ENCODE measurements at regions not wholly inside any gene's neighbourhood (a gene's known extent, or its start where the extent isn't known, plus 50 kb on each side); places are given as distances from the start of the nearest gene placed in this dataset.

DNA sequence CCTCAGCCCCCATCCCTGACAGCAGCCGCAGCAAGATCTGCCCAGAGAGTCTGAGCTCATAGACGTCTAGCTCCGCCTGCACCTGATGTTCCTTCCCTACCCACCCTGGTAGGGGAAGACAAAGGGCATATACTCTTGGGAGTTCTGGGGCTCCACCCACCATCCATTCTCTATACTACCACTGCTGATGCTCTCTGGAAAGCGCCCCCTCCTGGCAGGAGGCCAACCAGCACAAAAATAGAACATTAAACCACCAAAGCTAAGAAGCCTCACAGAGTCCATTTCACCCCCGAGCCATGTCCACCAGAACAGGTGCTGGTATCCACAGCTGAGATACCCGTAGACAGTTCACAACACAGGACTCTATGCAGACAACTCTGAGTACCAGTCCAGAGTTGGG lies 662.6 kb upstream of the FAM98A start:
- Histone ChIP-seq H3K36me3 (ENCODE audit: control insufficient read depth, insufficient read depth, low read length) (no peaks in the 10 kb centered on the region), H3K4me1 (no peaks in the 10 kb centered on the region), H3K9me3 (no peaks in the 10 kb centered on the region; the same call in 1 of the 2 replicates), H3K27me3 (replicated peaks; ENCODE audit: control insufficient read depth, insufficient read depth, low read length) (no peaks in the 10 kb centered on the region), H3K4me3 (ENCODE audit: low read depth, low read length) (no peak overlapping the region)
- no peak for DNase-seq
- Mint-ChIP-seq H3K4me1 (ENCODE audit: low read depth, unreplicated experiment) (no peaks in the 10 kb centered on the region), H3K27ac (ENCODE audit: unreplicated experiment) (no peak overlapping the region), H3K36me3 (ENCODE audit: insufficient read depth, unreplicated experiment) (no peaks in the 10 kb centered on the region), H3K4me3 (ENCODE audit: unreplicated experiment) (no peak overlapping the region), H3K27me3 (ENCODE audit: insufficient read depth, unreplicated experiment) (no peaks in the 10 kb centered on the region), H3K9me3 (ENCODE audit: unreplicated experiment) (peaks cover 9% of the 10 kb centered on the region)
- TF ChIP-seq, protein P1, sequence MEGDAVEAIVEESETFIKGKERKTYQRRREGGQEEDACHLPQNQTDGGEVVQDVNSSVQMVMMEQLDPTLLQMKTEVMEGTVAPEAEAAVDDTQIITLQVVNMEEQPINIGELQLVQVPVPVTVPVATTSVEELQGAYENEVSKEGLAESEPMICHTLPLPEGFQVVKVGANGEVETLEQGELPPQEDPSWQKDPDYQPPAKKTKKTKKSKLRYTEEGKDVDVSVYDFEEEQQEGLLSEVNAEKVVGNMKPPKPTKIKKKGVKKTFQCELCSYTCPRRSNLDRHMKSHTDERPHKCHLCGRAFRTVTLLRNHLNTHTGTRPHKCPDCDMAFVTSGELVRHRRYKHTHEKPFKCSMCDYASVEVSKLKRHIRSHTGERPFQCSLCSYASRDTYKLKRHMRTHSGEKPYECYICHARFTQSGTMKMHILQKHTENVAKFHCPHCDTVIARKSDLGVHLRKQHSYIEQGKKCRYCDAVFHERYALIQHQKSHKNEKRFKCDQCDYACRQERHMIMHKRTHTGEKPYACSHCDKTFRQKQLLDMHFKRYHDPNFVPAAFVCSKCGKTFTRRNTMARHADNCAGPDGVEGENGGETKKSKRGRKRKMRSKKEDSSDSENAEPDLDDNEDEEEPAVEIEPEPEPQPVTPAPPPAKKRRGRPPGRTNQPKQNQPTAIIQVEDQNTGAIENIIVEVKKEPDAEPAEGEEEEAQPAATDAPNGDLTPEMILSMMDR (IDR thresholded peaks at IDR 0.05; ENCODE audit: insufficient read depth in 1 of 2, low read depth in 1 of 2, low read length in 1 of 2, severe bottlenecking in 1 of 2, unreplicated experiment in 1 of 2): no peak
- no TSS peak for BruUV-seq (replicated peaks)
- intact Hi-C loops (cut with micrococcal nuclease; ENCODE audit: unreplicated experiment): loop anchor here (5.0 kb wide), 1 partner anchor 164 kb away; no protein-coding TSS in a partner anchor
- ChIA-PET POLR2A (no interaction called here), CTCF (interaction anchor here (0.5 kb wide), 1 partner anchor 33 kb away, joined by 3 read pairs; no protein-coding TSS in a partner anchor)

DNA sequence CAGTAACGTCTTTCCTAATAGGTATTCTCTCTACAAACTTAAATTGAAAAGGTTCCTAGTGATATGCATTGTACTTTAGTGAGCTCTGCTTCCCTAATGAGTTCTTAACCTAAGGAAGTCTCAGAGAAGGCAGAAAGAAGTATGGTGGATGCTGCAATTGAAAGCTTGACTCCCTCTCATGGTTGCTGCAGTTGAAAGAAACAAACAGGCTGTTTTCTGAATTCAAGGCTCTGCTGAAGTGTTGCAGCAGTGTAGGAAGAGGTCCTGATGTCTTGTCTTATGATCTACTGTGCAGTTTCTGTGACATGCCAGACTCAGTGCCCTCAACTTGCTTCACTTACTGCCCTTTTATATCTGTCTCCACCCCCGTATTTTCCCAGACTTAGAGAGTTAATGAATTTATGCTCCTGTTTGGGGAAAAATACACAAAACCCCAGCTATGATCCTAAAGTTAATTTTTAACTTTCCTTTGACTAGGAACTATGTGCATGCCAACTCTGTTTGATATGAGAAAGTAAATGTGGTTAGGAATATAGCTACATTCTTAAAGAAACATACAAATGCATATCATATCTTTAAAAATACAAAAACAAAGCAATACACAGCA lies 655.3 kb upstream of the FAM98A start:
- BruUV-seq (replicated peaks): no TSS peak
- Histone ChIP-seq H3K9me3 (no peaks in the 10 kb centered on the region), H3K4me1 (no peaks in the 10 kb centered on the region), H3K4me3 (ENCODE audit: low read depth, low read length) (no peak overlapping the region), H3K27me3 (replicated peaks; ENCODE audit: control insufficient read depth, insufficient read depth, low read length) (no peaks in the 10 kb centered on the region), H3K36me3 (ENCODE audit: control insufficient read depth, insufficient read depth, low read length) (no peaks in the 10 kb centered on the region)
- DNase-seq: no peak
- no peak overlapping the region for H3K27ac Mint-ChIP-seq (ENCODE audit: unreplicated experiment)
- intact Hi-C loops (cut with micrococcal nuclease; ENCODE audit: unreplicated experiment): no loop called here
- CTCF ChIA-PET: no interaction called here
- H3K27me3 Mint-ChIP-seq (ENCODE audit: insufficient read depth, unreplicated experiment): peaks cover 3% of the 10 kb centered on the region
- H3K4me3 Mint-ChIP-seq (ENCODE audit: unreplicated experiment): no peak overlapping the region
- TF ChIP-seq, protein P1 (IDR thresholded peaks at IDR 0.05; ENCODE audit: insufficient read depth in 1 of 2, low read depth in 1 of 2, low read length in 1 of 2, severe bottlenecking in 1 of 2, unreplicated experiment in 1 of 2): no peak
- H3K9me3 Mint-ChIP-seq (ENCODE audit: unreplicated experiment): no peaks in the 10 kb centered on the region
- H3K4me1 Mint-ChIP-seq (ENCODE audit: low read depth, unreplicated experiment): peaks cover 6% of the 10 kb centered on the region
- POLR2A ChIA-PET: no interaction called here
- H3K36me3 Mint-ChIP-seq (ENCODE audit: insufficient read depth, unreplicated experiment): no peaks in the 10 kb centered on the region

DNA sequence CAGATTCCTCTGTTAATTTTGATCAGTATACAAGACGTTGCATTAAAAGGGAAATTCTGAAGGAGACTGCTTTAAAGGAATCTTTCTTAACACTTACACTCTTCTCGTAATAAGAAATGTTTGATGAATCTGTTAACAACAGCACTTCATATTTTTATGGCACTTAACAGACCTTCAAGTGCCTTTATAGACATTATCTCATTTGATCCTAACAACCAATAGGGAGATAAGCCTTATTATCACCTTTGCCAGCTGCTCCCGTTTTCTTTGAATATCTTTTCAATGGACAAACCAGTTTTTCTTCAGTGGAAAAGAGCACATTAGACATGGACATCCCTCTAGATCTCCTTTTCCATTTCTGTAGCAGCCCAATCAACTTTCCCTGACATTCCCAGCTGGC lies 653.0 kb upstream of the FAM98A start:
- no peaks in the 10 kb centered on the region for H3K9me3 Mint-ChIP-seq (ENCODE audit: unreplicated experiment)
- peaks cover 6% of the 10 kb centered on the region for H3K4me1 Mint-ChIP-seq (ENCODE audit: low read depth, unreplicated experiment)
- H3K36me3 Mint-ChIP-seq (ENCODE audit: insufficient read depth, unreplicated experiment): no peaks in the 10 kb centered on the region
- CTCF ChIA-PET: no interaction called here
- Histone ChIP-seq H3K4me1 (no peaks in the 10 kb centered on the region), H3K36me3 (ENCODE audit: control insufficient read depth, insufficient read depth, low read length) (no peaks in the 10 kb centered on the region), H3K27me3 (replicated peaks; ENCODE audit: control insufficient read depth, insufficient read depth, low read length) (no peaks in the 10 kb centered on the region), H3K4me3 (ENCODE audit: low read depth, low read length) (no peak overlapping the region), H3K9me3 (no peaks in the 10 kb centered on the region)
- intact Hi-C loops (cut with micrococcal nuclease; ENCODE audit: unreplicated experiment): no loop called here
- no peak overlapping the region for H3K27ac Mint-ChIP-seq (ENCODE audit: unreplicated experiment)
- H3K27me3 Mint-ChIP-seq (ENCODE audit: insufficient read depth, unreplicated experiment): peaks cover 3% of the 10 kb centered on the region
- TF ChIP-seq, protein P1 (IDR thresholded peaks at IDR 0.05; ENCODE audit: insufficient read depth in 1 of 2, low read depth in 1 of 2, low read length in 1 of 2, severe bottlenecking in 1 of 2, unreplicated experiment in 1 of 2): no peak
- no peak overlapping the region for H3K4me3 Mint-ChIP-seq (ENCODE audit: unreplicated experiment)
- DNase-seq: no peak
- POLR2A ChIA-PET: no interaction called here
- no TSS peak for BruUV-seq (replicated peaks)

All from Caco-2 (cell line).